Gastroesophageal sphincter (tissue), 4 donors: ENCODE measurements at regions not wholly inside any gene's neighbourhood (a gene's known extent, or its start where the extent isn't known, plus 50 kb on each side); places are given as distances from the start of the nearest gene placed in this dataset.

ENCODE experiments used
- ATAC-seq: fragments of 150-250 bp; one replicate; pipeline ENCODE4 v1.9.1; 2016; ENCODE audit warnings: mild to moderate bottlenecking, moderate library complexity
- H3K27ac ChIP-seq, 4 donors: fragments of 200-600 bp; sonication (generic) in 3 of 4; 1 replicate in 3 of 4; 2 replicates in 1 of 4; pipeline ENCODE4 v1.5.1; 2016 to 2019
- H3K27me3 ChIP-seq: fragments of 200-600 bp; sonication (generic); one replicate; pipeline ENCODE4 v1.5.1; 2019
- H3K36me3 ChIP-seq, 2 donors: fragments of 200-600 bp; sonication (generic); one replicate each; pipeline ENCODE4 v1.5.1; 2019; ENCODE audit warnings: control low read depth in 1 of 2
- H3K4me1 ChIP-seq, 3 donors: fragments of 200-600 bp; sonication (generic); 1 replicate in 2 of 3; 2 replicates in 1 of 3; pipeline ENCODE4 v1.5.1; 2016 to 2019; ENCODE audit warnings: control low read depth in 2 of 3
- H3K4me3 ChIP-seq, 2 donors: fragments of 200-600 bp; sonication (generic); one replicate each; pipeline ENCODE4 v1.5.1; 2019; ENCODE audit warnings: mild to moderate bottlenecking in 1 of 2, moderate library complexity in 1 of 2
- H3K9me3 ChIP-seq, 3 donors: fragments of 200-600 bp; sonication (generic); one replicate each; pipeline ENCODE4 v1.5.1; 2017 to 2019; ENCODE audit warnings: control low read depth in 2 of 3
- EP300 ChIP-seq: sonication (generic); formaldehyde crosslinking; IDR thresholded peaks from one replicate; pipeline ENCODE4 v1.6.1; 2017; ENCODE audit warnings: antibody characterized with exemption, mild to moderate bottlenecking
- POLR2A ChIP-seq, 2 donors: fragments of 450-650 bp; IDR thresholded peaks; one replicate each; pipeline ENCODE4 v1.6.1; 2017; ENCODE audit warnings: antibody characterized with exemption in 2 of 2, mild to moderate bottlenecking in 2 of 2, moderate library complexity in 1 of 2
- POLR2AphosphoS5 ChIP-seq: sonication (generic); formaldehyde crosslinking; IDR thresholded peaks from one replicate; pipeline ENCODE4 v1.6.1; 2017; ENCODE audit warnings: antibody characterized with exemption
- WGBS, 2 donors: methylation state at CpG; one replicate each; pipeline ENCODE4 v1.1.5; 2018; ENCODE audit warnings: low coverage in 1 of 2; 5-methylcytosine and 5-hydroxymethylcytosine counted together
- TF ChIP-seq, protein P1 (sequence below), 4 experiments: fragments of 200-600 bp in 2 of 4; fragments of 450-650 bp in 2 of 4; sonication (generic) in 1 of 4; IDR thresholded peaks; one replicate each; pipeline ENCODE4 v1.5.1; 2017 to 2019; ENCODE audit warnings: antibody characterized with exemption in 4 of 4, mild to moderate bottlenecking in 2 of 4, moderate library complexity in 2 of 4

DNA sequence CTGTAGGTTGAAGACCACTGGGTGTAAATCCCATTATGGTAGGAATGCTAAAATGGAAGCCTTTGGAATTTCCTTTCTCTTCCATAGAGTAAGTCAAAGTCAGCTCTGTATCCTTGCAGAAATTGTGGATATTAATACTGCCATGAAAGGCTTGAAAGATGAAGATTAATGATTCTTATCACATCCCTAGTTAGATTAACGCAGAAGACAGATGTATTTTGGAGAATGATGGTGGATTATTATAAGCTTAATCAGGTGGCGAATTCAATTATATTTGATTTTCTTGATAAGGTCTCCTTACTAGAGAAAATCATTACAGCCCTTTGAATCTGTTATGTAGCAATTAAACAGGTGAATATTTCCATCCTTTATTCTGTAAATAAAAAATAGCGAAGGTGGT lies 270.1 kb downstream of the PHF14 start:
- H3K4me1 ChIP-seq, result no peaks in the 10 kb centered on the region
- no peak for TF ChIP-seq POLR2AphosphoS5
- TF ChIP-seq EP300, result no peak
- TF ChIP-seq POLR2A (IDR thresholded peaks at IDR 0.05), result no peak
- TF ChIP-seq, protein P1, sequence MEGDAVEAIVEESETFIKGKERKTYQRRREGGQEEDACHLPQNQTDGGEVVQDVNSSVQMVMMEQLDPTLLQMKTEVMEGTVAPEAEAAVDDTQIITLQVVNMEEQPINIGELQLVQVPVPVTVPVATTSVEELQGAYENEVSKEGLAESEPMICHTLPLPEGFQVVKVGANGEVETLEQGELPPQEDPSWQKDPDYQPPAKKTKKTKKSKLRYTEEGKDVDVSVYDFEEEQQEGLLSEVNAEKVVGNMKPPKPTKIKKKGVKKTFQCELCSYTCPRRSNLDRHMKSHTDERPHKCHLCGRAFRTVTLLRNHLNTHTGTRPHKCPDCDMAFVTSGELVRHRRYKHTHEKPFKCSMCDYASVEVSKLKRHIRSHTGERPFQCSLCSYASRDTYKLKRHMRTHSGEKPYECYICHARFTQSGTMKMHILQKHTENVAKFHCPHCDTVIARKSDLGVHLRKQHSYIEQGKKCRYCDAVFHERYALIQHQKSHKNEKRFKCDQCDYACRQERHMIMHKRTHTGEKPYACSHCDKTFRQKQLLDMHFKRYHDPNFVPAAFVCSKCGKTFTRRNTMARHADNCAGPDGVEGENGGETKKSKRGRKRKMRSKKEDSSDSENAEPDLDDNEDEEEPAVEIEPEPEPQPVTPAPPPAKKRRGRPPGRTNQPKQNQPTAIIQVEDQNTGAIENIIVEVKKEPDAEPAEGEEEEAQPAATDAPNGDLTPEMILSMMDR (IDR thresholded peaks at IDR 0.05), result no peak
- H3K36me3 ChIP-seq, result no peaks in the 10 kb centered on the region
- no peak overlapping the region for H3K4me3 ChIP-seq
- no peaks in the 10 kb centered on the region for H3K27me3 ChIP-seq
- no peak for ATAC-seq
- no peaks in the 10 kb centered on the region for H3K9me3 ChIP-seq
- 94% methylated on average over 3 of the region's 3 CpGs for WGBS, 2 donors
- no peak overlapping the region for H3K27ac ChIP-seq

GRCh38 chr7:11244149-11244548 lies 270.5 kb downstream of the PHF14 start:
- no peak for ATAC-seq
- Histone ChIP-seq H3K27ac (no peak overlapping the region), H3K36me3 (no peaks in the 10 kb centered on the region), H3K4me1 (no peaks in the 10 kb centered on the region), H3K9me3 (no peaks in the 10 kb centered on the region), H3K27me3 (no peaks in the 10 kb centered on the region), H3K4me3 (no peak overlapping the region)
- TF ChIP-seq POLR2AphosphoS5 (no peak), POLR2A (IDR thresholded peaks at IDR 0.05) (no peak), EP300 (no peak)
- TF ChIP-seq, protein P1 (IDR thresholded peaks at IDR 0.05), result no peak
- 70 to 86% methylated on average over 2 to 3 of the region's 3 CpGs for WGBS, 2 donors

DNA sequence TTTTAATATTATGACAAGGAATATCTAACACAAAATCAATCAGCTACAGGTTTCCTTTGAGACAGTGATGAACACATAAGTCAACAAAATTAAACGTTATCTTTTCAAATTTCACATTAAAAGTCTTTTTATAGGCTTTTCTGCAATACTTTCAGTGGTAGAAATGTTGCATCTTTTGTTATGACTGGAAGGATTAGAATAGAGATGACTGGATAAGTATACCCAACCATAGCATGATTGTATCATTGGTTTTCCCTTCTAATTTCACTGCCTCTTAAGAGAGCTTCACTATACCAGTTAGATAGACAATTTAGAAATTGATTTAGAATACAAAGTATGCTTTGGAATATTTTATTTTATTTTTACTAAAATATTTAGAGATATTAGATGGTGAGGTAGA lies 273.9 kb downstream of the PHF14 start:
- H3K4me3 ChIP-seq, result no peak overlapping the region
- no peak for TF ChIP-seq POLR2AphosphoS5
- no peak for TF ChIP-seq EP300
- TF ChIP-seq, protein P1 (IDR thresholded peaks at IDR 0.05), result no peak
- no peak for TF ChIP-seq POLR2A (IDR thresholded peaks at IDR 0.05)
- no peaks in the 10 kb centered on the region for H3K27me3 ChIP-seq
- whole genome bisulfite sequencing, 2 donors, result 25 to 28% methylated on average over 1 of the region's 1 CpG
- no peak overlapping the region for H3K27ac ChIP-seq
- no peaks in the 10 kb centered on the region for H3K4me1 ChIP-seq
- ATAC-seq, result no peak
- no peaks in the 10 kb centered on the region for H3K9me3 ChIP-seq
- no peaks in the 10 kb centered on the region for H3K36me3 ChIP-seq

DNA sequence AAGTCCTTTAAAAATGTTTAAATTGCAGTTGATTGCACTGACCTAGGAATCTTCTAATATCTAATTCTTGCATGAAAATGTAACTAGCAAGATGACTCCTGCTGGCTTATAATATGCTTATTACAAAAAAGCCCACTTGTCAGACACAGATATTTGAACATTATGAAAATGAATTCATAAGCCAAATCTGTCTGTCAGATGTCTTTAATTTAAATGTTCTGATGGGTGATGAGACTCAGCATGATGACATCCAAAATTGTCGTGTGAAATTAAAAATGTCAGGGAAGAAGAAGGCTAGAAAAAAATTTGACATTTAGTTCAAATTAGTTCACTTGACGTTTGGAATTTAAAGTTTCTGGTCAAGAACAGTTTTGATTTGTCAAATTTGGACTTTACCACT lies 277.8 kb downstream of the PHF14 start:
- Histone ChIP-seq H3K36me3 (no peaks in the 10 kb centered on the region), H3K4me3 (no peak overlapping the region), H3K9me3 (no peaks in the 10 kb centered on the region), H3K27me3 (no peaks in the 10 kb centered on the region), H3K27ac (no peak overlapping the region), H3K4me1 (no peaks in the 10 kb centered on the region)
- TF ChIP-seq EP300 (no peak), POLR2A (IDR thresholded peaks at IDR 0.05) (no peak), POLR2AphosphoS5 (no peak)
- TF ChIP-seq, protein P1 (IDR thresholded peaks at IDR 0.05), result no peak
- ATAC-seq, result no peak
- 44 to 61% methylated on average over 2 of the region's 2 CpGs for WGBS, 2 donors

DNA sequence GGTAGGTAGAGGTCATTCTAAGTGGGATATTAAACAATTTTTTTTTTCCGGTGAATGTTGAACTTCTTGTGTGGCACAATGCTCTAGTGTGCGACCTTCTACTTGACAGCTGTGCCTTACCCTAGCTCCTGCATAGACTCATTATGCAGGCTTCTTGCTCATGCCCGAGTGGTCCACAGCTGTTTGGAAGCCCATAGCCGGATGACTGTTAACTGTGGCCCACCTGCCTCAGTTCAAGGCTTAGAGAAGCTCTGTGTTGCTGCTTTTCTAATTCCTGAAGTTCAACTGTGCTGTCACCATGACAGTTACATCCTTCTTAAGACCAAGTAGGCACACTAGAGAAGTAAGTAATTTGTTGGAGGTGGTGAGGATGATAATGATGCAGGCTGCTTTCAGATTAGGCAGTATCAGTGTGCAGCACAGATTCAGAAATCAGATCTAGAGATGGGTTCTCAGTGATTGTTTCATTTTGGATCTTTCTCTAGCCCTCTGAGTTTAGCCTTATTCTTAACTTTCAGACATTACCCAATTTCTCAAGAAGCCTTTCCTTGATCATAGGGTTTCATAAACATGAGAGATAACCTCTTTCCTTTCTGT lies 278.4 kb downstream of the PHF14 start:
- WGBS, 2 donors, result 80 to 81% methylated on average over 3 to 4 of the region's 4 CpGs
- Histone ChIP-seq H3K36me3 (no peaks in the 10 kb centered on the region), H3K9me3 (no peaks in the 10 kb centered on the region), H3K27me3 (no peaks in the 10 kb centered on the region), H3K27ac (no peak overlapping the region), H3K4me3 (no peak overlapping the region), H3K4me1 (no peaks in the 10 kb centered on the region)
- TF ChIP-seq EP300 (no peak), POLR2A (IDR thresholded peaks at IDR 0.05) (no peak), POLR2AphosphoS5 (no peak)
- TF ChIP-seq, protein P1 (IDR thresholded peaks at IDR 0.05), result no peak
- no peak for ATAC-seq
